Subcutaneous abdominal adipose tissue (tissue), 5 donors: ENCODE measurements at regions not wholly inside any gene's neighbourhood (a gene's known extent, or its start where the extent isn't known, plus 50 kb on each side); places are given as distances from the start of the nearest gene placed in this dataset.

Experiments
- H3K27ac ChIP-seq: one replicate; pipeline ENCODE4 v1.7.0; 2013; ENCODE audit warnings: low read depth, mild to moderate bottlenecking, inconsistent platforms, low read length, moderate library complexity
- H3K27me3 ChIP-seq, 5 donors: one replicate each; pipeline ENCODE4 v1.7.0; 2013; ENCODE audit warnings: low read length in 5 of 5, inconsistent platforms in 1 of 5; ENCODE audit not compliant: control insufficient read depth in 5 of 5, insufficient read depth in 4 of 5
- H3K36me3 ChIP-seq, 5 donors: one replicate each; pipeline ENCODE4 v1.7.0; 2013; ENCODE audit warnings: low read length in 5 of 5; ENCODE audit not compliant: control insufficient read depth in 5 of 5, insufficient read depth in 5 of 5
- H3K4me1 ChIP-seq, 5 donors: one replicate each; pipeline ENCODE4 v1.7.0; 2013; ENCODE audit warnings: low read length in 5 of 5, mild to moderate bottlenecking in 3 of 5, moderate library complexity in 1 of 5; ENCODE audit not compliant: control insufficient read depth in 5 of 5, insufficient read depth in 5 of 5
- H3K4me3 ChIP-seq, 5 donors: one replicate each; pipeline ENCODE4 v1.7.0; 2013; ENCODE audit warnings: low read length in 5 of 5, low read depth in 1 of 5
- H3K9ac ChIP-seq, 5 donors: one replicate each; pipeline ENCODE4 v1.7.0; 2013; ENCODE audit warnings: low read length in 5 of 5, mild to moderate bottlenecking in 4 of 5, moderate library complexity in 3 of 5
- H3K9me3 ChIP-seq, 5 donors: one replicate each; pipeline ENCODE4 v1.7.0; 2013; ENCODE audit warnings: low read length in 5 of 5; ENCODE audit not compliant: control insufficient read depth in 5 of 5
- donor health status: healthy.
- donor health status: healthy.
- donor health status: healthy.
- donor health status: healthy.
- donor health status: healthy.

GRCh38 chr9:120338340-120338739, 241.6 kb downstream of the CDK5RAP2 start:
- H3K9me3 ChIP-seq = peaks cover 0 to 3% (median under 1%) of the 10 kb centered on the region in 5 donors
- H3K9ac ChIP-seq = no peak overlapping the region
- H3K4me3 ChIP-seq = no peak overlapping the region
- peaks cover 0 to 3% (median 0%) of the 10 kb centered on the region in 5 donors for H3K27me3 ChIP-seq
- no peak overlapping the region for H3K27ac ChIP-seq
- H3K4me1 ChIP-seq = peaks cover 0 to 10% (median 0%) of the 10 kb centered on the region in 5 donors
- H3K36me3 ChIP-seq = no peaks in the 10 kb centered on the region

- Histone ChIP-seq H3K27ac (no peak overlapping the region), H3K9ac (no peak overlapping the region), H3K36me3 (no peaks in the 10 kb centered on the region), H3K4me1 (peaks cover 0 to 10% (median 0%) of the 10 kb centered on the region in 5 donors), H3K4me3 (no peak overlapping the region), H3K27me3 (peaks cover 0 to 3% (median 0%) of the 10 kb centered on the region in 5 donors), H3K9me3 (no peaks in the 10 kb centered on the region)
Measured at GRCh38 chr9:120337131-120337530, 242.8 kb downstream of the CDK5RAP2 start.

- Histone ChIP-seq H3K9me3 (no peaks in the 10 kb centered on the region), H3K27me3 (peaks cover 0 to 3% (median 0%) of the 10 kb centered on the region in 5 donors), H3K36me3 (no peaks in the 10 kb centered on the region), H3K9ac (no peak overlapping the region), H3K27ac (no peak overlapping the region), H3K4me1 (peaks cover 0 to 9% (median 0%) of the 10 kb centered on the region in 5 donors), H3K4me3 (no peak overlapping the region)
Measured at GRCh38 chr9:120336753-120337090, 243.2 kb downstream of the CDK5RAP2 start.

GRCh38 chr9:120336021-120336752, 243.8 kb downstream of the CDK5RAP2 start:
- Histone ChIP-seq H3K9ac (no peak overlapping the region), H3K36me3 (no peaks in the 10 kb centered on the region), H3K27me3 (peaks cover 0 to 3% (median 0%) of the 10 kb centered on the region in 5 donors), H3K27ac (no peak overlapping the region), H3K4me3 (no peak overlapping the region), H3K4me1 (peaks cover 0 to 4% (median 0%) of the 10 kb centered on the region in 5 donors), H3K9me3 (no peaks in the 10 kb centered on the region)

GRCh38 chr9:120331913-120332312, 248.1 kb downstream of the CDK5RAP2 start:
- Histone ChIP-seq H3K27ac (no peak overlapping the region), H3K9me3 (peaks cover 0 to 9% (median 5%) of the 10 kb centered on the region in 5 donors), H3K4me3 (no peak overlapping the region), H3K9ac (no peak overlapping the region), H3K36me3 (no peaks in the 10 kb centered on the region), H3K27me3 (peaks cover 0 to 3% (median 0%) of the 10 kb centered on the region in 5 donors), H3K4me1 (no peaks in the 10 kb centered on the region)

- Histone ChIP-seq H3K4me3 (no peak overlapping the region), H3K4me1 (no peaks in the 10 kb centered on the region), H3K36me3 (no peaks in the 10 kb centered on the region), H3K27me3 (peaks cover 0 to 3% (median 0%) of the 10 kb centered on the region in 5 donors), H3K9me3 (peaks cover 0 to 9% (median 5%) of the 10 kb centered on the region in 5 donors), H3K9ac (no peak overlapping the region), H3K27ac (no peak overlapping the region)
Measured at GRCh38 chr9:120330031-120330430, 249.9 kb downstream of the CDK5RAP2 start.

- Histone ChIP-seq H3K36me3 (no peaks in the 10 kb centered on the region), H3K27me3 (peaks cover 0 to 3% (median 0%) of the 10 kb centered on the region in 5 donors), H3K4me3 (no peak overlapping the region), H3K9ac (no peak overlapping the region), H3K4me1 (no peaks in the 10 kb centered on the region), H3K27ac (no peak overlapping the region), H3K9me3 (peaks cover 0 to 9% (median 5%) of the 10 kb centered on the region in 5 donors)
Measured at GRCh38 chr9:120327322-120327721, 252.6 kb downstream of the CDK5RAP2 start.

- no peak overlapping the region for H3K27ac ChIP-seq
- no peak overlapping the region for H3K9ac ChIP-seq
- peaks cover 0 to 9% (median 5%) of the 10 kb centered on the region in 5 donors for H3K9me3 ChIP-seq
- peaks cover 0 to 3% (median 0%) of the 10 kb centered on the region in 5 donors for H3K27me3 ChIP-seq
- H3K4me1 ChIP-seq = no peaks in the 10 kb centered on the region
- H3K4me3 ChIP-seq = no peak overlapping the region
- H3K36me3 ChIP-seq = no peaks in the 10 kb centered on the region
Measured at GRCh38 chr9:120326049-120326693, 253.8 kb downstream of the CDK5RAP2 start.

GRCh38 chr9:120324996-120325642, 254.8 kb downstream of the CDK5RAP2 start:
- Histone ChIP-seq H3K4me3 (no peak overlapping the region), H3K9ac (no peak overlapping the region), H3K9me3 (peaks cover 0 to under 1% (median 0%) of the 10 kb centered on the region in 5 donors), H3K27me3 (peaks cover 0 to 3% (median 0%) of the 10 kb centered on the region in 5 donors), H3K4me1 (no peaks in the 10 kb centered on the region), H3K27ac (no peak overlapping the region), H3K36me3 (no peaks in the 10 kb centered on the region)

- Histone ChIP-seq H3K27me3 (peaks cover 0 to 3% (median 0%) of the 10 kb centered on the region in 5 donors), H3K9me3 (no peaks in the 10 kb centered on the region), H3K9ac (no peak overlapping the region), H3K4me3 (no peak overlapping the region), H3K27ac (no peak overlapping the region), H3K36me3 (no peaks in the 10 kb centered on the region), H3K4me1 (no peaks in the 10 kb centered on the region)
Measured at GRCh38 chr9:120324461-120324860, 255.5 kb downstream of the CDK5RAP2 start.
